ENCODE measurements at regions not wholly inside any gene's neighbourhood (a gene's known extent, or its start where the extent isn't known, plus 50 kb on each side); places are given as distances from the start of the nearest gene placed in this dataset.
"Not testable (repeated sequence)": the region's sequence is repeated elsewhere in the genome, so short reads cannot be mapped to it uniquely, and the experiment has no call there.

DNA sequence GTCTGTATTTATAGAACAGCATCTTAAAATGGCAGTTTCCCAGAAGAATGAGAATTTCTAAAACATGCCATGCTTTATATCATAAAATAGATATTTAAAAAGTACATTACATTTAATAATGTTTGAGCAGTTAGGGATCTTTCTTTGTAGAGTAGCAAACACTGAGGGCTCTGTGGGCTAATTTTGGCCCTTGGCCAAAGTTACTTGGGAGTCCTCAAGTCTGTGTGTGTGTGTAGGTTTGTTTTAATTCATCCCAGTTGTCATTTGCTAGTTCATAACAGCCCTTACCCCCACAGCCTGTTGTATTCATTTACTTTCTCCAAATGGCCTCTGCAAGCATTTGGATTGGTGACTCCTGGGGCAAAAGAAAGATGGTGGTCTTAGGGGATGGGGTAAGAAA is 576.4 kb upstream of the SGCD start:
- DNase-seq (ENCODE audit: extremely low read depth in 1 of 2, low read depth in 1 of 2): no peak

DNA sequence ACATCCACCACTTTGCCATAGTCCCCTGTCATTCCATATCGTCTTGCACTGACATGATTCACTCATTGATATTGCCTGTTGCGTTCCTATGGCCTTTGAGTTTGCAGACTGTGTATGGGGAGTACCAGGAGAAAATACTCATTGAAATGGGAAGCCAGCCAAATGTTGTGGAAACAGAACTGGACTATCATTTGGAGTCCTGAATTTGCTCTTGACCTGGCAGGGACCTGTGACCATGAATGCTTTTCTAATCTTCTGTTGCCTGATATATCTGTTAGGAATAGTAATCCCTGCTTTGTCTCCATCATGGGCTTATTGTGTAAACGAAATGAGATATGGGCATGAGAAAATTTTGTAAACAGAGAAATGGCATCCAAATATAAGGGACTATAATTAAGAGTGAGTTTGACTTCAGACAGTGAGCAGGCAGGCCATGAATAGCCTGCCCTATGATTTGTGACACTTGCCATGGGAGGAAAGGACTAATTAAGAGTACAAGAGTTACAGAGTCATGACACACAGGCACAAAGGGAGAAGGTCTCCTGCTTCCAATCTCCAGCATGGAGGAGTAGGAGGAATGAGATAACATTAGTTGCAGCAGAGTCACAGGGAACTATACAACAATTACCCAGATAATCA is 572.9 kb upstream of the SGCD start:
- no peak for DNase-seq (ENCODE audit: extremely low read depth in 1 of 2, low read depth in 1 of 2)

DNA sequence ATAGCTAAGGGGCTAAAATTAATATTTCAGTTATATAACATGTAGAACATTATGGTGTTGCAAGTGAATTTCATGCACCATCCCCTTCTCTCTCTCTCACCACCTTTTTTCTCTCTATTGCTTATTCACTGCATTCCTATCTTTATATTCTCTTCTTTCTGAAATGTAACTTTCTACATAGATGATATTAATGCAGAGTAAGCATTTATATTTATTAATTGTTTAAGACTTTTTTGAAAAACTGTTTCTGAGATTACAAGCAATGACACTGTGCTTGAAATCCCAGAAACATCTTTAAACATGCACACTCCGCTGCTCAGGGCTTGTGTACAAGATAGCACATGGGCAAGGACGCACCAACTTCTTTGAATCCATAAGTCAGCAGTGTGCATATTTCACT is 567.7 kb upstream of the SGCD start:
- DNase-seq (ENCODE audit: extremely low read depth in 1 of 2, low read depth in 1 of 2): no peak

DNA sequence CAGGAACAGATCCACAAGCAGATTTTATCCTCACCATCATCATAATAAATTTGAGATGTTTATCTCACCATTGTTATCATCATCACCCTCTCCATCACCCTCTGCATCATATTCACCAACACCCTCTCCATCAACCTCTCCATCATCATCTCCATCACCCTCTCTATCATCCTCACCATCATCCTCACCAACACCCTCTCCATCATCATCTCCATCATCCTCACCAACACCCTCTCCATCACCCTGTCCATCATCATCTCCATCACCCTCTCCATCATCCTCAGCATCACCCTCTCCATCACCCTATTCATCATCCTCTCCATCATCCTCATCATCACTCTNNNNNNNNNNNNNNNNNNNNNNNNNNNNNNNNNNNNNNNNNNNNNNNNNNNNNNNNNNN is 567.0 kb upstream of the SGCD start:
- no peak for DNase-seq (ENCODE audit: extremely low read depth in 1 of 2, low read depth in 1 of 2)

DNA sequence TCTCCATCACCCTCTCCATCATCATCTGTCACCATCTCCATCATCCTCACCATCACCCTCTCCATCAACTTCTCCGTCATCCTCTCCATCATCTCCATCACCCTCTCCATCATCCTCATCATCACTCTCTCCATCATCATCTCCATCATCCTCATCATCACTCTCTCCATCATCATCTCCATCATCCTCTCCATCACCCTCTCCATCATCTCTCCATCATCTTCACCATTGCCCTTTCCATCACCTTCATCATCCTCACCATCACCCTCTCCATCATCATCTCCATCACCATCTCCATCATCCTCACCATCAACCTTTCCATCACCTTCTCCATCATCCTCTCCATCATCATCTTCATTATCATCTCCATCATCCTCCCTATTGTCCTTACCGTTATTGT is 565.5 kb upstream of the SGCD start:
- DNase-seq (ENCODE audit: extremely low read depth in 1 of 2, low read depth in 1 of 2): no peak

DNA sequence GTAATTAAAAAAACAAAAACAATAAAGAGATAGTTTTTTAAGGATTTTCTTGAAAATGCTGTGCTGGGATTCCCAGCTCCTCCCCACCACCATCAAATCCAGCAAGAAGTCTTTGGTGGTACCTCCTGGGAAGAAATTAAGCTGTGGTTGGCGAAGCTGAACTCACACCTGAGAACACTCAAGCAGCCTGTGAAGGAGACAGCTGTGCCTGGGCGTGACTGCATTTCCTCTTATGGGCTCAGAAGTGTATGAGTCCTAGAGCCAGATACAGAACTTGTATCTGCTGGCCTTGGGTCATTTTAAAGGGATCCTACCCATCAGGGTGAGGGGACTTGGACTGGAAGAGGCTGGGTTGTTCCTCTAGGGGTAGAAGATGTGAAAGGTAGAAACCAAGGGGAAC is 561.2 kb upstream of the SGCD start:
- DNase-seq (ENCODE audit: extremely low read depth in 1 of 2, low read depth in 1 of 2): no peak

DNA sequence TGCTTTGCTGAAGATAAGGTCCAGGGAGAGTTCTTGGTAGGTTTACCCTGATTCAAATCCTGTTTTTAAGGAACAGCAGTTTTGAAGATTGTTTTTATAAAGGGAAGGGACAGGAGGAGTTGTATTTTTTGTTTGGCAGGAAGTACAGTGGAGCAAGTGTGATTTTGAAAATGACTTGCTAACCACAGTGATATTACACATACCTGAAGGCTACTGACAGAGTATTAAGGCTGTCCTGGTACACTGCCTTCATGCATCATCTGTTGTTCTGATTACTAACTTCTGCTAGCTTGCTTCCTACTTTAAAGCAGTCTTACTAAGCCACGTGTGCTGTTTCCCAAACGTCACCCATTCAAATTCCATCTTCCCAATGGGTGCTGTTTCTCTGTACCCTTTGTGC is 559.5 kb upstream of the SGCD start:
- no peak for DNase-seq (ENCODE audit: extremely low read depth in 1 of 2, low read depth in 1 of 2)

DNA sequence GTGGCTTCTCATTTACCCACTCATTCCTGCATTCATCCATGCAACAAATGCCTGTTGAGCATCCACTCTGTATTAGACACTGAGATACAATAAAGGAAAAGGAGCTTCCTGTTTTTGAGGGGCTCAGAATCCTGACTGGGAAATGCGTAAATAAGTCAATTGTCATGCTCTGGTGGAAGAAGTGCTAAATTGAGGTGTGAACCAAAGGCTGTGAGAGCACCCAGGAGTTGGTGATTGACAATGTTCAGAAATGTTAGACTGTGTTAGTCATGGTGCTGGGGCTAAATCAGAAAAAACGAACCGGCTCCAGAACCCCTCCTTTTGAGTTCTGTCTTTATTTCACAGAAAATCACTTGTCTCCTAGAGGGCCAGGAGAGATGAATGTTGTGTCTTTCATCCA is 558.6 kb upstream of the SGCD start:
- no peak for DNase-seq (ENCODE audit: extremely low read depth in 1 of 2, low read depth in 1 of 2)

DNA sequence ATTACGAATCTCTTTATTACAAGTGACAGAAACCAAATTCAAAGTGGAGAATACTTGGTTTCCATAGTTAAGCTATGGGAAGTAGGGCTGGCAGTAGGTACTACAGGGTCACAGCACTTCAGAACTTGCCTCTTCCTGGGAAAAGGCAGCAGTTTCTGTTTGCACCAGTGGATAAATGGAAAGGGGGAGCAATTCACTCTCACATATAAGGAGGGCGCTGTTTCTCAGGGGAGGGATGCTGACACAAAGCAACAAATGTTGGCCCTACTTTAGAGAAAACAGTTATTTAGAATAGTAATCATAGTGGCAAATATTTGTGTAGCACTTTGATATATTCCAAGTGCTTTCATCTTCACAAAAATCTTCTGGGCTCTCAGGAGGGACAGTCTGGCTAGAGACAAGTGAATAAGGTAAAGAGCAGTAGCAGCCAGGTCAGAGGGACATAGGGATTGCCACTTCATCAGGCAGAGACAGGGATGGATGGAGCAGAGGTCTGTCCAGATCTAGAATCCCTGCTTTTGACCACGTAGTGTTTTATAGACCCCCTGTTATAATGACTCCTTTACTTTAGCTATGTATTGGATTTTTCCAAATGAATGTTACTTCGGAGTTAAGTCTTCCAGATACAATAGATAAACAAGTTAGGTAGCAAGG is 554.8 kb upstream of the SGCD start:
- DNase-seq (ENCODE audit: extremely low read depth in 1 of 2, low read depth in 1 of 2): no peak

DNA sequence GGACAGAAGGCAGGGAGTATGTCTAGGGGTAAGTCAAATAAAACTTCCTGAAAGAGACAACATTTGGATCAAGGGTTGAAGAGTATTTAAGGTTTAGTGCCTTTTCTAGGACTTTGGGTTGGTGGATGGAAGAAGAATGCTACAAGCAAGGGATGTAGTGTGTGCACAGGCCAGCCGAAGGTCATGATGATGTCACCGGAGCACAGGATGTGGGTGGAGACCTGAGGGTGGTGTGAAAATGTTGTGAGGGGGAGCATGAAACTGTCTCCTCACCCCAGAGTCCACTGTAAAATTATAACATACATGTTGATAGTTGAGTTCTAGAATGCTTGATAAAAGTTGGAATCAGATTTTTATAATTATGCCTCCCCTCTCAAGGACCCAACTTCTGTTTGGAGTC is 553.3 kb upstream of the SGCD start:
- no peak for DNase-seq (ENCODE audit: extremely low read depth in 1 of 2, low read depth in 1 of 2)

DNA sequence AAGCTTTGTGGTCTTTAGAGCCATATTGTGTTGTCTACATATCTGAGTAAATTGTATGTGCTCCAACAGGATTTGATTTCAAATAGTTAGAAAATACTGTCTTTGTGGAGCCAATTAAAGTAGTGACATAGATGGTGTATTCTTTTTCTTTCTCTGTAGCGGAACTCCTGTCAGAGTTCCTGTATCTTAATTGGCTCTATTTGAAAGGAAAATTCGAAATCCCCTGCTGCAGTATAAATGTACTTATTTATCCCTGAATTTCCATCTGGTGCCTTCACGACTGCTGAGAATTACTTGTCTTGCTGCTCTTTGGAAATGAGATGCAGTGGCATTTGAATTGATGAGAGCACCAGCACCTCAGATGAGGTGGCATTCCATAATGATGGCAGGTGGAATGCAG is 546.7 kb upstream of the SGCD start:
- DNase-seq (ENCODE audit: extremely low read depth in 1 of 2, low read depth in 1 of 2): no peak

DNA sequence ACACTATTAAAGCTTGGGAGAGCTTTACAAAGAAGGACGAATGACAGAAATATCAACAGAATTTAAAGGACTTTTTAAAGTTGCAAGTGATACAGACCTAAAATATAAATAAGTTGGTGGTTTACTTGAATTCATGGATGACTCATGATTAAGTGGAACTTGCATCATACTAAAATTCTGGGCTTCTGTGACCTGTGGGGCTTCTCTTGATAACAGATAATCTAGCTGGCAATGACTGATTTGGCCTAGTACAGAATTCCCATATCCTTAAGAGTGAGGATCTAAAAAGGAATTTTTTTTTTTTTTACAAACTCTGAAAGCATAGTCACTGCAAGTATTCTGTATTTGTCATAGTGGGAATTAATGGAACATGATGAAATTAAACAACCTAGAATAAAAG is 543.7 kb upstream of the SGCD start:
- DNase-seq (ENCODE audit: extremely low read depth in 1 of 2, low read depth in 1 of 2): no peak

DNA sequence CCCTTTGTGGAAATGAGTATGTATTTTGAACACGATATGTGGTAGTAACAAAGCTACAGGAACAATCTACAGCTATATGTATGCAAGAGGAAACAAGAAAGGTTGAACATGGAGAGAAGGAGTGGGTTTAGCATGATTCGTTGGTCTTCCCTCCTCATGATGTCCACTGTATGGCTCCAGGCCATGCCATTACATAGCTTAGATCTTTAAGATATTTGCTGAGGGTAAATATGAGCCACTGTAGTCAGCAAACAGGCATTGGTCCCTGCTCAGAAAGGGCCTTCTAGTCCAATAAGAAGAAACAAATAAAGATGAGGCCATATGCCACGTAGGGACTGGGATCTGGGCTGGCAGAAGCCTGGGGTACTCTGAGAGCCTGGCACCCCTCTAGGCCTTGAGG is 543.2 kb upstream of the SGCD start:
- DNase-seq (ENCODE audit: extremely low read depth in 1 of 2, low read depth in 1 of 2): no peak

DNA sequence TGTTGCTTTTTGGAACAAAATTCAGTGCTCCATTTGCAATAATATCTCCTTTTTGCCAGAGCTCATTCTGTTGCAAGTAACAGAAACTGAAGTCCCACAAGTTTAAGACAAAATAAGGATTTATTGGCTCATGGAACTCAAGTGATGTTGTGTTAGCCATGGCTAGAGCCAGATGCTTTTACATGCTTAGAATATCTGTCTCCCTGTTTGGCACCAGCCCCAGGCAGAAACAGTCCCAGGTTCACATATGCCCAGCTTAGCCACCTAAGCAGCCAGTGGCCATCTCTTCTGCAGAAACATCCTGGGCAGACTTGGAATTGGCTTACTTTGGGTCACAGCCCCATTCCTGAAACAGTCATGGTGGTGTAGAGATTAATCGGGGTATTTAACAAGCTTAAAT is 540.9 kb upstream of the SGCD start:
- no peak for DNase-seq (ENCODE audit: extremely low read depth in 1 of 2, low read depth in 1 of 2)

DNA sequence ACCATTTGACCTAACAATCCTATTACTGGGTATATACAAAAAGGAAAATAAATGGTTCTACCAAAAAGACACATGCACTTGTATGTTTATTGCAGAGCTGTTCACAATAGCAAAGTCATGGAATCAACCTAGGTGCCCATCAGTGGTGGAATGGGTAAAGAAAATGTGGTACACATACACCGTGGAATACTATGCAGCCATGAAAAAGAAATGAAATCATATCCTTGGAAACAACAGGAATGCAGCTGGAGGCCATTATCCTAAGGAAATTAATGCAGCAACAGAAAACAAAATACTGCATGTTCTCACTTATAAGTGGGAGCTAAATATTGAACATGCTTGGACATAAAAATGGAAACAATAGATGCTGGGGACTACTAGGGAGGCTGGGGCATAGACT is 534.1 kb upstream of the SGCD start:
- DNase-seq (ENCODE audit: extremely low read depth in 1 of 2, low read depth in 1 of 2): no peak

DNA sequence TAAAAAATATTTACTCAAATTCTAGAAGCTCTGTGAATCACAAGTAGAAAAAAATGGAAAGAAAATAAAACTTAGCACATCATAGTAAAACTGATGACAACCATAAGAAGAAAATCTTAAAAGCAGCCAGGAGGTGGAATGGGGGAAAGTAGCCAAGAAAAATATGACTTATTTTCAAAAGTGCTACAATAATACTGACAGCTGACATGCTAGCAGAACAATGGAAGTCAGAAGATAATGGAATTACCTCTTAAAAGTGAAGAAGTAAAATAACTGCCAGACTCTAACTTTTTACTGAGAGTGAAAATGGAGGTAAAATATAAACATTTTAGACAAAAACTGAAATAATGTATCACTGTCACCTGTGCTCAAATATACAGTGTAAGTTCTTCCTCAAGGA is 532.2 kb upstream of the SGCD start:
- no peak for DNase-seq (ENCODE audit: extremely low read depth in 1 of 2, low read depth in 1 of 2)

DNA sequence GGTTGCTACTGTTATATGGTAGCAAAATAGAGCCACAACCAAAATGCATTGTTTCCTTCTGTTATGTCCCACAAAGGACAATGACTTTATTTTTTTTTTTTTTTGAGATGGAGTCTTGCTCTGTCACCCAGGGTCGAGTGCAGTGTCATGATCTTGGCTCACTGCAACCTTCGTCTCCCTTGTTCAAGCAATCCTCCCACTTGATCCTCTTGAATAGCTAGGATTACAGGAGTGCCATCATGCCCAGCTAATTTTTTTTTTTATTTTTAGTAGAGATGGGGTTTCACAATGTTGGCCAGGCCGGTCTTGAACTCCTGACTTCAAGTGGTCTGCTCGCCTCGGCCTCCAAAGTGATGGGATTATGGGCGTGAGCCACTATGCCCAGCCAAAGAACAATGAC is 527.7 kb upstream of the SGCD start:
- DNase-seq (ENCODE audit: extremely low read depth in 1 of 2, low read depth in 1 of 2): no peak

DNA sequence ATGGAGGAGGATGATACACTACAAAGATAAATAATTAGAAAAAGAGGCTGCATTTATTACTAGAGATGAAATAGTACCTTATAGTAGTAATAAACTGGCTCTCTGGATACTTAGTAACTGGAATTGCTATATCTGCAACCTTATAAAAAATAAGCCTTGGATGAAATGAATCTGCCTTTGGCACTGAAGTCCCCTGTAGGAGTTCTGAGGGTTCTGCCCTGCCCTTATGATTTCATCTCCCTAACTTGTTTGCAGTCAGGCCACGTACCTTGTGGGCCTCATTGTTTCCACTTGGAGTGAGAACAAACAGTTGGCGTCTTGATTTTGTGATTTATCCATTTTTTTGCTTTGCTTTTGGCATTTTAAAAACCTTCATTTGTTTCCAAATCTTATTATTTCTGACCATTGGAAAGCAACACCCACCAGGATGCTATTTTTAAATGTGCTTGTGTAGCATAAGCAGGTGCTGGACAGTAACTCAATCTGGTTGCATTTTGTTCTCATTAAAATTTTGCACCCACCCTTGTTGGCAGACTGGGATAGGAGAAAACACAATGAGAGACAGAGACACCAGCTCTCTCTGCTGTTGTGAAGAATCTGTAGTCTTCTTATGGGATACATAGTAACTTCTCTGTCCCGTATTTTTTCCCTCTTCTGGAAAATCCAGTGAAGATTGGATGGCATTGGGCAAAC is 518.9 kb upstream of the SGCD start:
- no peak for DNase-seq (ENCODE audit: extremely low read depth in 1 of 2, low read depth in 1 of 2)

DNA sequence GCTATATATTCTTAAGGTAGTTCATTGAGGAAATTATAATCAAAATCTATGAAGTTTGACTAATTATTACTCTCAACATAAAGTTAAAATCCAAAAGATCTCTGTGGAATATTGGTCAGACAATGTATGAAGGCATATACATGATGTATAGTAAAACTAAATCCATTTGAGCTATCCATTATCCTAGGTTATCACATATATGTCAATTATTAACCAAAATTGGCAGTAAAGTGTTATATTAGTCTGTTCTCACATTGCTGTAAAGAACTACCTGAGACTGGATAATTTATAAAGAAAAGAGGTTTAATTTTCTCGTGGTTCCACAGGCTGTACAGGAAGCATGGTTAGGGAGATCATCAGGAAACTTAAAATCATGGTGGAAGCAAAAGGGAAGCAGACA is 511.7 kb upstream of the SGCD start:
- DNase-seq (ENCODE audit: extremely low read depth in 1 of 2, low read depth in 1 of 2): no peak

DNA sequence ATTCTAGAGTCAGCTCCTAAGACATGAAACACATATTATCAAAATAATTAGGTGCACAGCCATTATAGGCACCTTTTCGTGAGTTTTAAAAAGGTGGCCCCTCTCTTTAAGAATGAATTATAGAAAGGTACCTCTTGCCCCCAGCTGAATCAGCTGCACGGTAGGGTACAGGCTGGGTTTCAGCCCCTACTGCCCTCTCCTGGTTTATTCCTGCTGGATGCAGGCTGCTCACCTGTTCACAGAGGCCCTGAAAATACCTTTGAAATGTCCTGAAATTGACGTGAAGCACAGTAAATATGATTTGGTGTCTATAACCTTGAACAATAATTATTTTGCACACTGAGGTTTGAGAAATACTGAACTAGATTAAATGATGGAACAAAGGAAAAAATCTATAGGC is 504.8 kb upstream of the SGCD start:
- no peak for DNase-seq (ENCODE audit: extremely low read depth in 1 of 2, low read depth in 1 of 2)

DNA sequence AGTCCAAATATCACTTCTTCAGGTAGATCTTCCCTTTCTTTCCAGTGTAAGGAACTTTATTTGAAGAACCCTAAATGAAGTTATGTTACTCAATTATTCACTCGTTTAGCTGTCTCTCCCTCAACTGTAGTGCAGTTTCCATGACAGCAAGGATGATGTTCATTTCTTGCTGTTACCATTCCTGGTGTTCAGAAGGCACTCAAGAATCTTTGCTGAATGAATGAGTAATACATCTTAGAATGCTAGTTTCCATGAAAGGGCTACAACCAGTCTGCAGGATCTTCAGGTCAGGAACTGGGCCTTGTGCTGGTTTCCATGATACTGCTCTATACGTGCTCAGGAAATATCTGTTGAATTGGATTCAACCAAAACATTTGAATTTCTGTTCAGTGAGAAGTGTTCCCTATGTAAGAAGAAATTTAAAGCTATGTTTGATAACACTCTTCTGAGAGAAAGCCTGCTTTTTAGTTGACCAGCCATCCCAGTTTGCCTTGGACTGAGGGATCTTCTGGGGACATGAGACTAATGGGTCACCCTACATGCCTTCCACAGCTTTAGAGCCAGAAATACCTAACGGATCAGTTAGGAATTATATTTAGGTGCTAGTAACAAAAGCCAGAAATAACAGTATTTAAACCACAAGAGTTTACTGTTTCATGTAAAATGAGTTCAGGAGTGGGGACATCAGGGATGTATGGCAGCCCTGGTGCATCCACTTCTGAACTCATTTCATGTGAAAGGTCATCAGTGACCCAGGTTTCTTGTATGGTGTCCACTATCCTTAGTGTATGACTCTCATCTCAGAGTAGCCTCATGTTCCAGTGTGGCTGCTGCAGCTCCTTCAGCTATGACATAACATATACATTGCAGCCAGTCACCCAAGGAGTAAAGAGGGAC is 500.1 kb upstream of the SGCD start:
- DNase-seq (ENCODE audit: extremely low read depth in 1 of 2, low read depth in 1 of 2): no peak

DNA sequence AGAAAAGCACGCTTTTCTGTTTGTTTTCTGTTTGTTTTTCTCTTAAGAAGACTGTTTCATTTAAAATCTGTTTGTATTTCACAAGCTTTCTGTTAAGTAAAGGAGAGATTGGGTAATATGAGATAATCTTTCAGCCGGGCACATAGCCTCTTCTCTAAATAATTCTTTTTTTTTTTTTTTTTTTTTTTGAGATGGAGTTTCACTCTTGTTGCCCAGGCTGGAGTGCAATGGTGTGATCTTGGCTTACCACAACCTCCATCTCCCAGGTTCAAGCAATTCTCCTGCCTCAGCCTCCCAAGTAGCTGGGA is 499.5 kb upstream of the SGCD start:
- not testable (repeated sequence) for DNase-seq (ENCODE audit: extremely low read depth in 1 of 2, low read depth in 1 of 2)

Measured in activated CD8-positive, alpha-beta memory T cell treated with anti-CD3 and anti-CD28 coated beads for 1 hour (primary cell).